HG03280 (cell line): ENCODE measurements at regions not wholly inside any gene's neighbourhood (a gene's known extent, or its start where the extent isn't known, plus 50 kb on each side); places are given as distances from the start of the nearest gene placed in this dataset.
A peak's percentile ranks its signal among the peaks of the same experiment; 100 is the strongest.

Source experiments
- ATAC-seq: cut with Tn5 transposase; IDR thresholded peaks from one replicate; pipeline ENCODE4 v1.9.1; 2021; ENCODE audit warnings: mild to moderate bottlenecking, moderate library complexity; ENCODE audit not compliant: unreplicated experiment

- no peak for ATAC-seq
Measured at GRCh38 chr6:148140772-148141557, 201.7 kb upstream of the SASH1 start.

- ATAC-seq = no peak
Measured at GRCh38 chr6:148142821-148143220, 199.8 kb upstream of the SASH1 start.

DNA sequence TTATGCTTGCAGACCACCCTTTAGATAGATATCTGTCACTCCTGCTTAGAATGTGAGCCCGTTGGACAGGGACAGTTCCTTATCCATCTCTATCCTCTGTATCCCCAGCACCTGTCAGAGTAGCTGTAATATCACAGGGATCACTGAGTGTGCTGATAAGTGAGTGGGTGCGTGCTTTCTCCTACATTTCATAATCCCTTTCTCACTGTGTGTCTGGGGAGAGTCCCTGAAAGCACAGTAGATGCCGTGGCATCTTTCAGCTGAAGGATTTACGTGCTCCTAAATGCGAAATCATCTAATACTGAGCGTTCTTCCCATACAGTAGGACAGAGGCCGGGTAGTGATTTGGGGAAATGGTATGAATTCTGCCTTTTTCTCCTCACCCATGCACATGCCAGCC is 198.9 kb upstream of the SASH1 start:
- ATAC-seq = no peak

GRCh38 chr6:148144917-148145521 is 197.6 kb upstream of the SASH1 start:
- ATAC-seq = peak; percentile 81

- ATAC-seq = no peak
Measured at GRCh38 chr6:148146717-148147462, 195.7 kb upstream of the SASH1 start.

DNA sequence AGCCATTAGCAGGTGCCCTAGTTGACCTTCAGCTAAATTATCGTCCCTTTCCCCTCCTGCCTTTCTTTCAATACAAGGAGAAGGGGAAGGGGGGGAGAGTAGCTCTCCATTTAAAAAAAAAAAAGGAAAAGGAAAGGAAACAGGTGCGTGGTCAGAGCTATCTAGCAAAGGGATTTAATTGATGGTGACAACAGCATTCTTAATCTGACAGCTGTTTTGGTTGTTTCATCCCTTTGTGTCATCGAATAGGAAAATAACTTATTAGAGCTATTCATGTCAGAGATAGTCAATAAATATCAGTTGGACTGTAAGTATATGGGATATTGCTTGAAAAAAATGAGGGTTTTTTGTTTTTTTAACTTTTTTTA is 195.2 kb upstream of the SASH1 start:
- ATAC-seq = no peak

GRCh38 chr6:148151896-148152643 is 190.6 kb upstream of the SASH1 start:
- no peak for ATAC-seq

DNA sequence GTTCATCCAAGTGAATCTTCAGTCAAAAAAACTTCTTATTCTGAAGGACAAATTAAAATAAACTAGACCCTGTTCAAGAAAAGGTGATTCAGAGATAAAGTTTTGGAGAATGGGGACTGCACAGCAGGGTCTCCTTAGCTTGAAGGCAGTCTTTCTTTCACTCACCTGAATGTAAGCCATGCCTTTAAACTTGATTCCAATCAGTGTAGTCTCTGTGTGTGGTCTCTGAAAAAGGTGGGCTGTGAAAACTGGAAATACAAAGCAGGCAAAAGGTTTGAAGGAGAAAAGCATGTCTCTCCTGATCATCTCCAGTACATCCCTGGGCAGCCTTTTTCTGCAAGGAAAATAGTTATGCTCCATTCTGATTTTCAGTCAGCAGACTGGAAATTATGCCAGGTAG is 188.0 kb upstream of the SASH1 start:
- ATAC-seq = no peak

DNA sequence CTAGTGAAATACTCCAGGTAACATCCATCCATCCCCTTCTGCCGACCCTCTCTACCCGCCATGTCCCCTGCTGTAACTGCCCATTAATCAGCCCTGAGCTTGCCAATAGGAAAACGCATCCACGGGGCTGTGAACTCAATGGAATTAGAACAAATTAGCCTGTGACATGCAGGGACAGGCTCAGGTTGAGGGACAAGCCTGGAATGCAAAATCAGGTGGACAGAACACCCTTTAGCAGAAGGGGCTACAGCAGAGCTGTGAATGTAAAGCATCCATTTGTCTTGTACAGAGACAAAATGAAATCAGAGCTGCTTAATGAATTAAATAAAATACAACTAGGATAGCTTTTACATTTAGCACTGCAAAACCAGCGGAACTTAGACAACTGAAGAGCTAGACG is 187.3 kb upstream of the SASH1 start:
- ATAC-seq = no peak

- no peak for ATAC-seq
Measured at GRCh38 chr6:148157841-148158240, 184.8 kb upstream of the SASH1 start.

GRCh38 chr6:148164645-148165044 is 178.0 kb upstream of the SASH1 start:
- ATAC-seq = no peak

- no peak for ATAC-seq
Measured at GRCh38 chr6:148166339-148166968, 176.2 kb upstream of the SASH1 start.

DNA sequence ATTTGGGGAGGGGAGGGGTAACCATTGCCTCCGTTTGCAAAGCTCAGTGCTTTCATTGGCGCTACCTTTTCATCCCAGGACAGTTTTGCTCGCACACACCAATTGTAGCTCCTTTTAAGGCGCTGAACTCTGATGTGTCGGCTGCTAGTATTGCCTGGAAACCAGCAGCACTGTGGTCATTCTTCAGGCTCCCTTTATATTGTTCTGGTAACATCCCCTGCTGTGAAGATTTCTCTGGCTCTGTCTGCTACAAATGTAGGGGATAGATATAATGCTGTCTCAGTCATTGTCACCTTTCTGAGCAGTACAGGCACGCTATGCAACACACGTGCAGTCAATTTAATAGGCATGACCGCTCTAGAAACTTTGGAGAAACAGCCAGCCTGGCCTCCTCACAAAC is 172.9 kb upstream of the SASH1 start:
- no peak for ATAC-seq

DNA sequence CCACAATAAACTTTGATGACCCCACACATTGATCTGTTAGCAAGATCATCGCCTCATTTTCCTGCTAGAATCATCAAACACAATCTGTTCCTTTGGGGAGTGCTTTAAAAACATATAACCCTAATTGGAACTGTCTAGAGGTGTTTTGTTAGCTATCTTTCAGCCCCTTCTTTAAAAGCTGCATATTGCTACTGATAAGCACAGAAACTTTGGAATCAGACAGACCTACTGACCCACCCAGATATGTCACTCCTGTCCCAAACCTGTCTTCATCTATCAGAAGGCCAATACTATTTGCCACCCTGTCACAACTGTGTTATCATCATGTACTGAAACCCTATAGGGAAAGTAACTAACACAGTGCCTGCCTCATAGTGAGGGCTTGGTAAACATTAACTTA is 172.4 kb upstream of the SASH1 start:
- no peak for ATAC-seq

GRCh38 chr6:148173548-148173947 is 169.1 kb upstream of the SASH1 start:
- no peak for ATAC-seq

DNA sequence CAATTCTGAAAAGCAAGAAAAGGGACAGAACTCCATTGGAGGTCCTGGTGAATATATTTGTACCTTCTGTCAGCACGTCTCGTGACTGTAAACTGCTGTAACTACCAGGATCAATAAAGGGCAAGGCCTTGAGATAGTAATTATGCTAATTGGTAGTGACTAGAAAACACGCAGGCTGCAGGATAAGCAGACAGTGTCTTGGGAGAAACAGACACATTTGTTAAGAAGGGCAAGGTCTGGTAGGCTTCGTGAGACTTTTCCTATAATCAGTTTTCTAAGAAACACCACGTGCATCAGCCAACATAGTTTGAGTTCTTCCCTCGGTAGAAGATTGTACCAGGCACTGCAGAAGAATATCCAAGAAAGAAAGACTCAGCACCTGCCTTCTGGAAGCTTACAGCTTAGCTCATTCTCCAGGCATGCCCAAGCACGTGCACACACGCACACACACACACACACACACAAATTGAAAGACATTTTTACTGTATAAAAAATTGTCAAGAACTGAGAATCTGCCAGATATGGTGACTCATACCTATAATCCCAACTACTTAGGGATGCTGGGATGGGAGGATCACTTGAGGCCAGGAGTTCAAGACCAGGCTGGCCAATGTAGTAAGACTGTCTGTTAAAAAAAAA is 167.0 kb upstream of the SASH1 start:
- ATAC-seq = no peak

DNA sequence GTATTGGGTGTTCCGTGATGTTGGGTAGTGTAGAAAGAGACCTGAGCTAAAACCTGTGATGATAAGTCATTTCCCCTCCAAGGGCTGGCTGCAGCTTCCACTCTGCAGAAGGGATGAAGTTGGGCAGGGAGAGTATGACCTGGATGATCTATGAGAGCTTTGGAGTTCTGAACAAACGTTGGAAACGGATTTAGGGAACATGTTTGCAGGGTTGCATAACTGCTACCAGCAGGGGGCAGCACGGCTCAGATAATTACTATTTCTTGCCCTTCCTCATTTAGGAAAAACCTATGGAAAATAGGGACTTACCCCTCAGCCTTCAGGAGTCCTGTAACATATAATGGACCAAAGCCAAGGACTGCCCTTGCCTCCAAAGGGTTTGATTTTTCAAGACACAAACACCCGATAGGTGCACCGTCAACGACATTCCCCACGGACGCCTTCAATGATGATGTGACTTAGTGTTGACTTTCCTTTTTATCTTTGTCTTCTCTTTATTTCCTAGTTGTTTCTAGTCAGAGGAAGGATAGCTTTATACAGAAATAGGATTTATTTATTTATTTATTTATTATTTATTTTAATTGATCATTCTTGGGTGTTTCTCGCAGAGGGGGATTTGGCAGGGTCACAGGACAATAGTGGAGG is 164.9 kb upstream of the SASH1 start:
- no peak for ATAC-seq

DNA sequence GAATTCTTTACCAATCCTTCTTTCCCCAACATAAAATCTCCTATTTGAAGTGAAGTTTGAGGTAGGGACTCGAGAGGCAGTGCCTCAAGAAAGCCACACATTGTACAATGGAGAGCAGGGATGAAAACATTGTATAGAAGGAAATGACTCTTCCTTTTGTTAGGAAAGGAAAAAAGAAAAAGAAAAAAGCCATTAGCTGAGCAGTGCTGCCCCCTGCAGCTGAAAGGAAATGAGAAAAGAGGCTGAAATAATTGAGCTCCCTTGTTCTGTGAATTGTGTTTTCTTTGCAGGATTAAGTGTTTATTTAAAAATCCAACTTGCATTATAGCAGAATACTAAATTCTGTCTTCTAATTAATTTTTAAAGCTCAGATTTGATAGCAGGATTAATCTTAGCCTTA is 162.9 kb upstream of the SASH1 start:
- ATAC-seq = no peak

DNA sequence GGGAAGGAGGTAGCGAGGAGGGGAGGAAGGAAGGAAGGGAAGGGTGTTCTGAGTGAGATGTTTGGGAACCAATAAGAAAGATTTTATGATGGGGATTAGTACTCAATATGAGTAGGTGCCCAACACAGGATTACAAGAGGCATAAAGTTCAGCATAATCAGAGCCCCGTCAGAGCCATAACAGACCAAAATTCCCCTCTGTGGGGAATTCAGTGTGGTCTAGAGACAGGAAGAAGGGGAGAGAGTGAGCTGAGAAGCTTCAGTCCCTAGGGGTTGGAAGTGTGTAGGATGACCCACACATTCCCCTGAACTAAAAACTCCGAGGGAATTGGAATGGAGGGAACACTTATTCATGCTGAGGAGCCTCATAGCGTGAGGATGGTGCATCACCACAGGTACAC is 160.3 kb upstream of the SASH1 start:
- no peak for ATAC-seq

- no peak for ATAC-seq
Measured at GRCh38 chr6:148183776-148184175, 158.9 kb upstream of the SASH1 start.
